Ectodermal cell (in vitro differentiated cells): ENCODE measurements at regions not wholly inside any gene's neighbourhood (a gene's known extent, or its start where the extent isn't known, plus 50 kb on each side); places are given as distances from the start of the nearest gene placed in this dataset.

Experiments
- H3K27ac ChIP-seq: 2 replicates; pipeline ENCODE4 v1.7.0; 2013; ENCODE audit warnings: mild to moderate bottlenecking, low read depth, low read length; ENCODE audit not compliant: insufficient read depth, poor library complexity, severe bottlenecking
- H3K27me3 ChIP-seq: 2 replicates; pipeline ENCODE4 v1.7.0; 2013; ENCODE audit warnings: mild to moderate bottlenecking, low read length; ENCODE audit not compliant: insufficient read depth, control insufficient read depth, poor library complexity, severe bottlenecking
- H3K36me3 ChIP-seq: one replicate; pipeline ENCODE4 v1.7.0; 2013; ENCODE audit warnings: low read length; ENCODE audit not compliant: control insufficient read depth, insufficient read depth
- H3K4me1 ChIP-seq: one replicate; pipeline ENCODE4 v1.7.0; 2013; ENCODE audit warnings: low read length; ENCODE audit not compliant: control insufficient read depth, insufficient read depth
- H3K4me3 ChIP-seq: 2 replicates; pipeline ENCODE4 v1.7.0; 2013; ENCODE audit warnings: low read depth, low read length, control low read depth; ENCODE audit not compliant: insufficient read depth
- H3K9me3 ChIP-seq: 2 replicates; pipeline ENCODE4 v1.7.0; 2013; ENCODE audit warnings: mild to moderate bottlenecking, low read length, moderate library complexity; ENCODE audit not compliant: control insufficient read depth
- WGBS, 2 experiments: methylation state at CpG; one replicate each; pipeline ENCODE4 v1.1.7; 2013; ENCODE audit warnings: missing lambda C conversion rate in 2 of 2; 5-methylcytosine and 5-hydroxymethylcytosine counted together

DNA sequence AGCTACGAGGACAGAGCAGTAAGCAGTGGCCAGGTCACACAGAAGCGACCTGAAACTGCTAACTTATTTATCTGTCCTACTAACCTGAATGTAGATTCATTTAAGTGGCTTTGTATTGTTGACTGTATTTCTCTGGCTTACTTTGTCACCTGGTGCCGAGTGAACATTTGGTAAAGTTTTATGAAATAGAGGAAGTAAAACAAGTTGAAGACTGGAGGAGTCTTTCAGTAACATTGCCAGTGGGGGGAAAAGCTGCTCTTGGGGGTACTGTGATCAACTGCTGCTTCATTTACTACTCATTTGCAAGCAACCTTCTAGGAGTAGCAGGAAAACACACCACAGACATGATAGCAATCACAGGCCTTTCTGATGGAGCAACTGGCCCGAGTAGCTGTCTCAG is 615.0 kb downstream of the FGF9 start:
- Histone ChIP-seq H3K4me1 (no peaks in the 10 kb centered on the region), H3K9me3 (no peaks in the 10 kb centered on the region), H3K27ac (no peak overlapping the region), H3K27me3 (no peaks in the 10 kb centered on the region), H3K4me3 (no peak overlapping the region), H3K36me3 (no peaks in the 10 kb centered on the region)
- 92 to 95% methylated on average over 4 of the region's 4 CpGs for WGBS, 2 experiments

DNA sequence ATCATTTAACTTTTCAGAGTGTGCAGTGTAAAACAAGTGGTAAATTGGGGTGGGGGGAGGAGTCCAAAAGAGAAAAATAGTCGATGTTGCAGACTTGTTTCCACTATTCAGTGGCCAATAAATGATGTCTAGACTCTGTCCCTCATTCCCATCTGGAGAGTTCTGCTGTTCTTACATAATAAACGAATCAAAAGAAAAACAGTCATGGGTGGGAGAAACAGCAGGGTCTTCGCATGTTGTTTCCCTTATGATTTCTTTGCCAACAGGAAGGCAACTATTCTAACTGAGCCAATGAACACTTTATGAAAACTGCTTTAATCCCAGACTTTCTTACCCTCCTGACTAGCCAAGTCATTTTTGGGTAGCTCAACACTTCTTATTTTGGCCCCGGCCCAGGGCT is 615.5 kb downstream of the FGF9 start:
- Histone ChIP-seq H3K4me3 (no peak overlapping the region), H3K4me1 (no peaks in the 10 kb centered on the region), H3K9me3 (no peaks in the 10 kb centered on the region), H3K27me3 (no peaks in the 10 kb centered on the region), H3K27ac (no peak overlapping the region), H3K36me3 (no peaks in the 10 kb centered on the region)
- 81 to 82% methylated on average over 4 of the region's 4 CpGs for WGBS, 2 experiments

DNA sequence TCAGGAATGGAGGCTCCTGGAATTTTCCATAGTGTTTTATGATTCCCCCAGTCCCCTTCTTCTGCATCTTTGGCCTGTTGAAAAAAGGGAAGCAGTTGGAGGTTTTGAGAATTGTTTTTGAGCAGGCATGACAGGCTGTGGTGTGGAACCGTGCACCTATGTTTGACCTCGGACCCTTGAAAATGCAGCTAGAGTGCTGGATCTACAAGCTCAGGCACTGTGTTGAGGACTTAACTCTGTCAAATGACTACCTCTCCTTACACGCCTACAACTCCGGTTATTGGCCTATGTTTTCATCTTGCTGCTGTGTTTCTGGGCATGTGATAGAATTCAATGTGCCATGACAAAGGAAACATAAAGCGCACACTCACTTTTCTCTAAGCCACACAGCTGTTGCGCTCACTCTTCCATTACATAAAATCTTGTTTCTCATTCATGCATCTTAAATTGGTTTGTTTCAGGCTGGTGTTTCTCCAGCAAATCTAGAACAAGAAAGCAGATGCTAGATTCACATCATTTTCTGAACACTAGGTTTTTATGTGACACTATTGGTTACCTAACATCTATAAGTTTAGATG is 616.6 kb downstream of the FGF9 start:
- 94 to 97% methylated on average over 6 of the region's 6 CpGs for WGBS, 2 experiments

DNA sequence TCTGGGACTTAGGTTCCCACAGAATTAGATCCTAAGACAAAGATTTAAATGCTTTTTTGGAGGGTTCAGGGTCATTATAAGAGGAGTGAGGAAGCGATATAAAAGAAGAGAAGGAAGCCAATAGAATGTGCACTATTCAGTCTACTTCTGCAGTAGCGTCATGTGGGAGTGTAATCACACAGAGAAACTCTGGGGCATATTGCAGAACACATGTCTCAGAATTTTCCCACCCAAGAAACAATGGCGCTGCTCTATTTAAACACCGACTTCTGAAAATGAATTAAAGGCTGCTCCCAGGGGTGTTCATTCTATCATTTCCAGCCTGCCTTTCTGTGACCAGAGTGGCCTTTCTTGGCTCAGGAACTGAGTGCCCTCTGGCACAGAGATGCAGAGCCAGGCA is 617.6 kb downstream of the FGF9 start:
- H3K27me3 ChIP-seq: no peaks in the 10 kb centered on the region
- WGBS, 2 experiments: 94 to 95% methylated on average over 4 of the region's 4 CpGs

More for the DNA sequence above, 616.6 kb downstream of the FGF9 start:
- no peak overlapping the region for H3K27ac ChIP-seq
- no peaks in the 10 kb centered on the region for H3K4me1 ChIP-seq
- no peak overlapping the region for H3K4me3 ChIP-seq
- H3K36me3 ChIP-seq: no peaks in the 10 kb centered on the region
- no peaks in the 10 kb centered on the region for H3K9me3 ChIP-seq
- no peaks in the 10 kb centered on the region for H3K27me3 ChIP-seq

DNA sequence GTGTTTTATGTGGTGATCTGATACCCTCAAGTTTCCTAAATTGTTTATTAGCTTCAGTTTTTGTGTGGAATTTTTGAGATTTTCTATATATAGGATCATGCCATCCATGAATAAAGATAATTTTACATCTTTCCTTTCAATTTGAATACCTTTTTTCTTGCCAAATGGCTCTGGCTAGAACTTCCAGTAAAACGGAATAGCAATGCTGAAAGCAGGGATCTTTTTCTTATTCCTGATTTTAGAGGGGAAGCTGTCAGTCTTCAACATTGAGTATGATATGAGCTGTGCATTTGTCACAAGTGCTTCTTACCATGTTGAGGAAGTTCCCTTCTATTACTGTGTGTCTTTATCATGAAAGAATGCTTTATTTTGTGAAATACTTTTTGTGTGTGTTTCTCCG is 618.8 kb downstream of the FGF9 start:
- WGBS, 2 experiments: 92 to 100% methylated on average over 1 of the region's 2 CpGs
- H3K4me1 ChIP-seq: no peaks in the 10 kb centered on the region
- no peak overlapping the region for H3K4me3 ChIP-seq
- H3K27ac ChIP-seq: no peak overlapping the region
- no peaks in the 10 kb centered on the region for H3K36me3 ChIP-seq
- H3K27me3 ChIP-seq: no peaks in the 10 kb centered on the region
- H3K9me3 ChIP-seq: no peaks in the 10 kb centered on the region

More for the DNA sequence above, 617.6 kb downstream of the FGF9 start:
- Histone ChIP-seq H3K36me3 (no peaks in the 10 kb centered on the region), H3K4me1 (no peaks in the 10 kb centered on the region), H3K27ac (no peak overlapping the region), H3K4me3 (no peak overlapping the region), H3K9me3 (no peaks in the 10 kb centered on the region)

DNA sequence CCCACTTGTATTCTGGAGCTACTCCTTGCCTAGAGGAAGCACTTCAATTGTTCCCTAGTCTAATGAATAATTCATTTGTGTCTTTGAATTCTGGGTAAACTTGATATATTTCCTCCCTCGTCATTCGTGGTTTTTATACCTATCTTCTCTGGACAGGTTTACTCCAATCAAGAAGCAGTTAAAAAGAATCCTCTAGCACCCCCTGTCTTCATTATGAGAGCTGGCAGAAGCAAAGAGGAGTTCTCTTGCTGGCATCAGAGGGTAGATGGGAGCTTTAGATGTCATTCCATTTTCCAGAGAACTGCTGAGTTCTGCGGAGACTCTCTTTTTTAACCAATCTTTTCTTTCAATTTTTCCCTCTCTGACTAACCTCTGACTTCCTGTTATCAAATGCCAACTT is 627.7 kb downstream of the FGF9 start:
- WGBS, 2 experiments: 94 to 99% methylated on average over 3 of the region's 3 CpGs
- Histone ChIP-seq H3K27ac (no peak overlapping the region), H3K4me1 (no peaks in the 10 kb centered on the region), H3K27me3 (no peaks in the 10 kb centered on the region), H3K4me3 (no peak overlapping the region), H3K9me3 (no peaks in the 10 kb centered on the region), H3K36me3 (no peaks in the 10 kb centered on the region)

DNA sequence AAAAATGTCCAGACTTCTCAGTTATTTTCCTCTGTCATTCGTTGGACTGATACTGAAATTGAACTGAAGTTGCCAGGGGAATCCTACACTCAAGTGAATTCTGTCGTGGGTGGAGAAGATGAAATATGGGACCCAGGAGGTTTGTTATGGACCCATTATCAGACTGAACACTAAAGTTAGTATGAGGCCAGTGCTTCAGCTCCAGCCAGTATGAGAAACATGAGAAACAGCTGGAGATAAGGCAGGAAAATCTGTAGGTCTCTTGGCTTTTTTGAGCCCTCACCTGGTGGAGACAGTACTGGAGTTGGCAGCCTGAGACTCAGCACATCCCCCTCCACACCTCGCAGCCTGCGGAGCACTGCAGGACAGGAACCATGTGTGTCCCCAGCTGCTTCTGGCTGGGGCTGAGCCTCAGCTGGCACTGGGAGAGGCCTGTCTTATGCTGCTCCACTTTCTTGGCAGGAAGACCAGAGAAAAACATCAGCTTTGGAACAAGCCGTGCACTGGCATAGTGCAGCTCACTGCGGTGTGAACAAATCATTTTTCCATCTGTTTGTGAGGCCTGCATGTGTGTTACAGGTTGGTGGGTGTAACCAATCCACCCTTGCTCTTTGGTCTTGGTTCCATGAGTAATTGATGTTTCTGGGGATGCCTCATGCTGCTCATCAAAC is 641.0 kb downstream of the FGF9 start:
- 89 to 93% methylated on average over 6 of the region's 6 CpGs for WGBS, 2 experiments
- H3K36me3 ChIP-seq: no peaks in the 10 kb centered on the region
- no peaks in the 10 kb centered on the region for H3K4me1 ChIP-seq
- H3K4me3 ChIP-seq: no peak overlapping the region
- H3K9me3 ChIP-seq: peaks cover 2% of the 10 kb centered on the region
- no peak overlapping the region for H3K27ac ChIP-seq
- H3K27me3 ChIP-seq: no peaks in the 10 kb centered on the region

DNA sequence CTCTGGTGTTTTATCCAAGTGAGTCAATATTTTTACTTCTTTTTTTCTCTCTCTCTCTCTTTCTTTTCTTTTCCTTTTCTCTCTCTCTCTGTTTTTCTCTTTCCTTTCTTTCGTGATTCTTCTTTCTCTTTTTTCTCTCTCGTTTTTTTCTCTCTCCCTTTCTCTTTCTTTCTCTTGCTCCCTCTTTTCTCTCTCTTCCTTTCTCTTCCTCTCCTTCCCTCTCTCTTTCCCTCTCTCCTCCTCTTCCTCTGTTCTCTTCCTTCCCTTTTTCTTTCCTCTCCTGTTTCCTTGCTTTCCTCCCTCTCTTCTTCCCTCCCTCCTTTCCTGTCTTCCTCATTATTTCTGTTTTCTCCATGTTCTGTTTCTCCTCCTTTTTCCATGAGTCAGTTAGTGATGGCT is 641.5 kb downstream of the FGF9 start:
- no peak overlapping the region for H3K27ac ChIP-seq
- no peak overlapping the region for H3K4me3 ChIP-seq
- H3K9me3 ChIP-seq: peaks cover 2% of the 10 kb centered on the region
- no peaks in the 10 kb centered on the region for H3K27me3 ChIP-seq
- no peaks in the 10 kb centered on the region for H3K4me1 ChIP-seq
- no peaks in the 10 kb centered on the region for H3K36me3 ChIP-seq
- 92 to 94% methylated on average over 2 of the region's 2 CpGs for WGBS, 2 experiments

DNA sequence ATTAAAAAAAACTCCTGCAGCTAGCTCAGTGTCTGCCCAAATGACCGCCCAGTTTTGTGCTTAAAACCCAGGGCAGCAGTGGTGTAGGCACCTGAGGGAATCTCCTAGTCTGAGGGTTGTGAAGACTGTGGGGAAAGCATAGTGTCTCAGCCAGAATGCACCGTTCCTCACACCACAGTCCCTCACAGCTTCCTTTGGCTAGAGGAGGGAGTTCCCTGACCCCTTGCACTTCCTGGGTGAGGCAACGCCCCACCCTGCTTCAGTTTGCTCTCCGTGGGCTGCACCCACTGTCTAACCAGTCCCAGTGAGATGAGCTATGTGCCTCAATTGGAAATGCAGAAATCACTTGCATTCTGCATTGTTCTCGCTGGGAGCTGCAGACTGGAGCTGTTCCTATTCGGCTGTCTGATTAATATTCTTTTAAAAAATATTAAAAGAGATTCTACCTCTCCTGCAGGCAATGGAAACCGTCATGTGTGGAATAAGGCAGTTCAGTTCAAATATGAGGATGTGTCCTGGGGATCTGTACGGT is 645.7 kb downstream of the FGF9 start:
- Histone ChIP-seq H3K9me3 (peaks cover 2% of the 10 kb centered on the region), H3K36me3 (no peaks in the 10 kb centered on the region), H3K27ac (no peak overlapping the region), H3K4me3 (no peak overlapping the region), H3K27me3 (no peaks in the 10 kb centered on the region), H3K4me1 (no peaks in the 10 kb centered on the region)
- WGBS, 2 experiments: 92 to 94% methylated on average over 7 to 8 of the region's 8 CpGs

DNA sequence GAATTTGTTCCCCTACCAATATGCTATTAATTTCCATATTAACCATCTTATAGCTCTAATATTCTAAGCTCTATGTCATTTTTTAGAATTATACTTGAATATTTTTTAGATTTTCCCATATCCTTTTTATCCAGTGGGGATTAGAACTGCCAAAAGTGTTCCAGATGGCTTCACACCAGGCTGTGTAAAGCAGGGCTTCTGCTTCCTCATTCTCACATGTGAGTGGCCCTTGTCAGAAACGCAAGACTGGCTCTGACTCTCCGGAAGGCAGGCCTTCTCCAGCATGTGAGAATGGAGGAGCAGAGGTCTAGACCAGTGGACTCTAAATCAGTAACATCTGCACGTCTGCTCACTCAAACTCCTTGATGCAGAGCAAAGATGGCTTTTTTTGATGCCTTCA is 650.1 kb downstream of the FGF9 start:
- H3K27ac ChIP-seq: no peak overlapping the region
- H3K4me3 ChIP-seq: no peak overlapping the region
- H3K36me3 ChIP-seq: no peaks in the 10 kb centered on the region
- H3K27me3 ChIP-seq: no peaks in the 10 kb centered on the region
- no peaks in the 10 kb centered on the region for H3K9me3 ChIP-seq
- WGBS, 2 experiments: 94 to 97% methylated on average over 3 of the region's 3 CpGs
- H3K4me1 ChIP-seq: no peaks in the 10 kb centered on the region
